Activated naive CD4-positive, alpha-beta T cell treated with anti-CD3 and anti-CD28 coated beads, Interleukin-2, amount 50 U/mL, for 72 hours (primary cell): ENCODE measurements at regions not wholly inside any gene's neighbourhood (a gene's known extent, or its start where the extent isn't known, plus 50 kb on each side); places are given as distances from the start of the nearest gene placed in this dataset.
"Not testable (repeated sequence)": the region's sequence is repeated elsewhere in the genome, so short reads cannot be mapped to it uniquely, and the experiment has no call there.

Source experiments
- ATAC-seq, 2 donors: fragments of 150-1000 bp; cut with Tn5 transposase; 2 replicates each; pipeline ENCODE4 v1.10.0; 2021; ENCODE audit warnings: mild to moderate bottlenecking in 2 of 2, moderate library complexity in 2 of 2
- DNase-seq, 2 donors: peaks; one replicate each; pipeline ENCODE4 v3.0.0; 2021 to 2022; ENCODE audit warnings: low spot score in 2 of 2
- H3K27ac Mint-ChIP-seq, 2 donors: one replicate each; pipeline ENCODE4 v1.8.0; 2022; ENCODE audit warnings: mild to moderate bottlenecking in 2 of 2, mixed read lengths in 2 of 2
- H3K36me3 Mint-ChIP-seq, 2 donors: one replicate each; pipeline ENCODE4 v1.8.0; 2022; ENCODE audit warnings: mixed read lengths in 2 of 2
- H3K9me3 Mint-ChIP-seq, 2 donors: one replicate each; pipeline ENCODE4 v1.8.0; 2022; ENCODE audit warnings: mixed read lengths in 2 of 2

DNA sequence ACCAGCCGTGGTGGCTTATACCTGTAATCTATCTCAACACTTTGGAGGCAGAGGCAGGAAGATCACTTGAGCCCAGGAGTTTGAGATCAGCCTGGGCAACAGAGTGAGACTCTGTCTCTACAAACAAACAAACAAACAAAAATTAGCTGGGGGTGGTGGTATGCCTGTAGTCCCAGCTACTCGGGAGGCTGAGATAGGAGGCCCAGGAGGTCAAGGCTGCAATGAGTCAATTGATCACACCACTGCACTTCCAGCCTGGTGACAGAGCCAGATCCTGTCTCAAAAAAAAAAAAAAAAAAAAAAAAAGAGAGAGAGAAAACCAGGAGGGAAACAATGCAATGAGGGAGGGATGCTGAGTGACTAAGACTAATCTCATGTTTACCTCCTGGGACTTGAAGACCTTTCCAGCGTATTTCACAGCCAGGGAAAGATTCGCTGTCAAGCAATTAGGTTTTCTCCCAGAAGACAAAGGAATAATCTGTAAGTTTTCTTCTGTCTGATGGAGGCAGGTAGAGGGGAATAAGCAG lies 51.1 kb upstream of the MIER3 start:
- ATAC-seq (no peak), DNase-seq (no peak)
- Mint-ChIP-seq H3K9me3 (no peaks in the 10 kb centered on the region), H3K36me3 (no peaks in the 10 kb centered on the region), H3K27ac (no peak overlapping the region)

DNA sequence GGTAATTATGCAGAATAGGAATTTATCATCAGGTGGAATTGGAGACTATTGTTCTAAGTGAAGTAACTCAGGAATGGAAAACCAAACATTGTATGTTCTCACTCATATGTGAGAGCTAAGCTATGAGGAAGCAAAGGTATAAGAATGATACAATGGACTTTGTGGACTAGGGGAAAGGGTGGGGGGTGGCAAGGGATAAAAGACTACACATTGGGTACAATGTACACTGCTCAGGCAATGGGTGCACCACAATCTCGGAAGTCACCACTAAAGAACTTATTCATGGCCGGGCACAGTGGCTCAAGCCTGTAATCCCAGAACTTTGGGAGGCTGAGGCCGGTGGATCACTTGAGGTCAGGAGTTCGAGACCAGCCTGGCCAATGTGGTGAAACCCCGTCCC lies 51.6 kb upstream of the MIER3 start:
- not testable (repeated sequence) for H3K36me3 Mint-ChIP-seq, ATAC-seq, DNase-seq, H3K9me3 Mint-ChIP-seq, H3K27ac Mint-ChIP-seq

DNA sequence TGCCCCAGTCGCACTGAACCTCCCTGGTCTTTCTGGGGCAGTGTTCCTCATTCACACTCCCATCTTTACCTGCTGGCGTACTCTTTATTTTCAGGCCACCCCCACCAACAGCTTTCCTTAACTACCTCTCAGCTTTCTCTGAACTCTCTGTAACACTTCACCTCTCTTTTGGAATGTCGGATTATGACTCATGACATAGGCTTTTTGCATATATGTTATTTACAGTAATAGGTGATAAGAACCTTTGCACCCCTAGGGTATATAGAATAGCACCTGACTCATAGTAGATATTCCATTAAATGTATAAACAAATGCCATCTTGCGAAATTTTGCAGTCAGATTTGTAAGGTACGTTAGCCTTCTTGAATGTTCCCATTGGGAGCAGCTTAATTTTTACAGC lies 52.9 kb upstream of the MIER3 start:
- H3K27ac Mint-ChIP-seq, result no peak overlapping the region
- DNase-seq (no peak), ATAC-seq (no peak)
- H3K9me3 Mint-ChIP-seq, result no peaks in the 10 kb centered on the region
- no peaks in the 10 kb centered on the region for H3K36me3 Mint-ChIP-seq

DNA sequence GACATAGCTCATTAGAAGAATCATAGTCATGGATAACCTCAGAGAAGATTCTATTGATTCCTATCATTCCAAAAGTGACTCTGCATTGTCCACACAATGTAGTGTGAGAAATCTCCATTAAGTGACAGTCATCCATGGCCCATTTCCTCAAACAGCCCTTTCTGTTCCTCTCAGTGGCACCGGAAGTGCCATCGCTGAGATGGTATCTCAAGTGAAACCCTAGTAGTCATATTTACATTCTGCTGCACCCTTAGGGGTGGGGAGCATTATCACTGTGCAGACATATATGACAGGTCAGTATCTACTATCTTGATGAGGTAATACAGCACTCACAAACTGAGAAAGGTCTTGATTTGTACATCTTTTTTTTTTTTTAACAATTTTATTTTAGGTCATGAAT lies 55.4 kb upstream of the MIER3 start:
- no peaks in the 10 kb centered on the region for H3K9me3 Mint-ChIP-seq
- ATAC-seq (no peak), DNase-seq (no peak)

DNA sequence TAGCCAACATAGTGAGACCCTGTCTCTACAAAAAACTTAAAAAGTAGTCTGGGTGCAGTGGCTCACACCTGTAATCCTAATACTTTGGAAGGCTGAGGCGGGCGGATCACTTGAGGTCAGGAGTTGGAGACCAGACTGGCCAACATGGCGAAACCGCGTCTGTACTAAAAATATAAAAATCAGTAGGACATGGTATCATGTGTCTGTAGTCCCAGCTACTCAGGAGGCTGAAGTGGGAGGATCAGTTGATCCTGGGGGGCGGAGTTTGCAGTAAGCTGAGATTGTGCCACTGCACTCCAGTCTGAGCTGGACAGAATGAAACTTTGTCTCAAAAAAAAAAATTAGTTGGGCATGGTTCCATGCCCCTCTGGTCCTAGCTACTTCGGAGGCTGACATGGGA lies 57.9 kb upstream of the MIER3 start:
- Mint-ChIP-seq H3K36me3 (no peaks in the 10 kb centered on the region), H3K9me3 (no peaks in the 10 kb centered on the region), H3K27ac (no peak overlapping the region)
- ATAC-seq, result no peak
- DNase-seq, result no peak

More for the DNA sequence above, 55.4 kb upstream of the MIER3 start:
- no peaks in the 10 kb centered on the region for H3K36me3 Mint-ChIP-seq
- no peak overlapping the region for H3K27ac Mint-ChIP-seq

DNA sequence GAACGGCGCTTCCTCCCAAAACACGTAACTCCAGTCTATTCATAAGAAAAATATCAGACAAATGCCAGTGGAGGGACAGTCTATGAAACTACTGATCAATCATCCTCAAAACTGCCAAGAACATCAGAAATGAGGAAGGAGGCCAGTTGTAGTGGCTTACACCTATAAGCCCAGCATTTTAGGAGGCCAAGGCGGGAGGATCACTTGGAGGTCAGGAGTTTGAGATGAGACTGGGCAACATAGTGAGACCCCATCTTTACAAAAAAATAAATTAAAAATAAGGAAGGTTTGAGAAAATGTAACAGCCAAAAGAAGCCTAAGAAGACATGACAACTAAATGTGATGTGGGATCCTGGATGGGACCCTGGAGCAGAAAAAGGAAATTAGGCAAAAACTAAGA lies 58.9 kb upstream of the MIER3 start:
- Mint-ChIP-seq H3K36me3 (no peaks in the 10 kb centered on the region), H3K27ac (no peak overlapping the region), H3K9me3 (no peaks in the 10 kb centered on the region)
- ATAC-seq, result no peak
- no peak for DNase-seq

DNA sequence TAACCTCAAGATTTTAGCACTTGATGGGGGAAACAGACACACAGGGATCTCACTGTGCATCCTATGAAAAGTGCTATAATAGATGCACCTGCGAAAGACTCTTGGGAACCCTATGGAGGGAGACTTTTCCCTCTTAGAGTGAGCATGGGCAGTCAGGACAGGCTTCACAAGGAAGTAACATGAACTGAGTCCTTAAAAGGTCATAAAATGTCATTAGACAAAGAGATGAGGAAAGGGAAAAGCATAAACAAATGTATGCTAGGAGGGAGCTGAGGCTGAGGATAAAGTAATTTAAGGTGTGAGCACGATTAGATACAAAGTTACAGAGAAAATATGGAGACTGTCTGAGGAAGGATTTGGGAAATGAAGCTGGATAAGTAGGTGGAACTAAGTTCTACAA lies 60.6 kb upstream of the MIER3 start:
- DNase-seq, result no peak
- Mint-ChIP-seq H3K27ac (no peak overlapping the region), H3K9me3 (no peaks in the 10 kb centered on the region), H3K36me3 (no peaks in the 10 kb centered on the region)
- ATAC-seq, result no peak

DNA sequence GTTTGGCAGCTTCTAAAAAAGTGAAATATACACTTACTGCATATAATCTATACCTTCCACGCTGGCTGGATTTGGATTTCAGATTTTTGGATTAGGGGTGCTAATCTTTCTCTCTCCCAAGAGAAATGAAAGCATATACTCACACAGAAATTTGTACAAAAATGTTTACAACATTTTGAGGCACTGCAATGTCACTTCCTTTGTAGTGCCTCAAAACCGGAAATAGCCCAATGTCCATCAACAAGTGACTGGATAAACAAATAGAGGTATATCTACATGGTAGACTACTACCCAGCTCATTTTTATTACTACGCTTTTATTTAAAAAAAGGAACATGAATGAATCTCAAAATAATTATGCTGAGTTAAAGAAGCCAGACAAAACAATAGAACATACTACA lies 74.0 kb upstream of the MIER3 start:
- H3K36me3 Mint-ChIP-seq, result no peaks in the 10 kb centered on the region
- peaks cover 0 to 5% of the 10 kb centered on the region in 2 donors for H3K9me3 Mint-ChIP-seq
- no peak for ATAC-seq
- no peak for DNase-seq
- H3K27ac Mint-ChIP-seq, result no peak overlapping the region

DNA sequence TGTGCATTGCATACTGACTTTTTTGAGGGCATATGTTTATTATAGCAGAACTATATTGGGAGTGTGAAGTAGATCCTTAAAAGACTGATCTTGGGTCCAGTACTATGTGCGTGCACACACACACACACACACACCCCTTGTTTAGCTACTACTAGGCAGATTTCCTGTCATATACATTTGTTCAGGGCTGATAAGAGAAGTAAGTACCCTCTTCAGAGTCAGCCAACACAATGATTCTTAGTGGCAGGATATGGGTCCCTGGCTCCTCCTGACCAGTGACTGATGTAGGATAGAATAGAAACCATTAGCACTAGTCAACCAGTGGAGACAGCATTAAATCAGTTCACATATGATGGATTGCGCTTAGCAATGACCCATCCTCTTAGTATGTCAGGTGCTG lies 76.2 kb upstream of the MIER3 start:
- ATAC-seq (no peak), DNase-seq (no peak)
- Mint-ChIP-seq H3K9me3 (peaks cover 0 to 9% of the 10 kb centered on the region in 2 donors), H3K27ac (no peak overlapping the region), H3K36me3 (no peaks in the 10 kb centered on the region)

DNA sequence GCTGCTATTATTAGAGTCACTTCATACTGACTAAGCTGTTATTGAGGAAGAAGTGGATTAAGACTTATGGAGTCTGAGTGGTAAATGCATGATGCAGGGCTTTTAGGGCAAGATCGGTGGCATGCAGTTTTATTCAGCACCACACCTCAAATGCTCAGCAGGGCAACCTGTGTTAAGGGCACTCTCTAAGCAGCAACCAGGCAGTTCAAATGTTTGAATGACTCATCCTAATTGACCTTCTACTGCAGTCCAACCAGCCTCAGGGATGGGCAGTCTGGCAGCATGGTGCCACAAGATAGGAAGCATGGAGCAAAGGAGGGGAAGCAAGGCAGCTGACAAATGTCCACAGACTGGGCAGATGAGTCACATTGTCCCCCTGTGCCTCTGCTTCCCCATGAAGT lies 80.2 kb upstream of the MIER3 start:
- H3K27ac Mint-ChIP-seq, result no peak overlapping the region
- H3K36me3 Mint-ChIP-seq, result no peaks in the 10 kb centered on the region
- DNase-seq (no peak), ATAC-seq (peak in 1 of 2 donors; percentile 44)
- peaks cover 0 to 4% of the 10 kb centered on the region in 2 donors for H3K9me3 Mint-ChIP-seq

DNA sequence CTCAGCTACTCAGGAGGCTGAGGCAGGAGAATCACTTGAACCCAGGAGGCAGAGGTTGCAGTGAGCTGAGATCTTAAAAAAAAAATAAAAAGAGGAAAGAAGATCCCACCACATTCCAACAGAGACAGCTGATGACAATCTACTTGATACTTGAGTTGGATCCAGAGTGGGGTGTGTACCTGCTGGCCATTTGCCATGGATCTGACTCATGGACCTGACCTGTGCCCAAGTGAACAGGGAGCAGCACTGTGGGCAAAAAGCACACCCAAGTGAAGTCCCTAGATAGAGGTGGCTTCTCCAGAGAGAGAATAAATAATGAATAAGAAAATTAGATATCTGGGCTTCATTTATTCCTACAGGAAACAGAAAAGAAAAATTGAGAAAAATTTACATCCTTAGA lies 81.2 kb upstream of the MIER3 start:
- no peak for ATAC-seq
- no peaks in the 10 kb centered on the region for H3K36me3 Mint-ChIP-seq
- no peak for DNase-seq
- peaks cover 0 to 4% of the 10 kb centered on the region in 2 donors for H3K9me3 Mint-ChIP-seq
- H3K27ac Mint-ChIP-seq, result no peak overlapping the region

DNA sequence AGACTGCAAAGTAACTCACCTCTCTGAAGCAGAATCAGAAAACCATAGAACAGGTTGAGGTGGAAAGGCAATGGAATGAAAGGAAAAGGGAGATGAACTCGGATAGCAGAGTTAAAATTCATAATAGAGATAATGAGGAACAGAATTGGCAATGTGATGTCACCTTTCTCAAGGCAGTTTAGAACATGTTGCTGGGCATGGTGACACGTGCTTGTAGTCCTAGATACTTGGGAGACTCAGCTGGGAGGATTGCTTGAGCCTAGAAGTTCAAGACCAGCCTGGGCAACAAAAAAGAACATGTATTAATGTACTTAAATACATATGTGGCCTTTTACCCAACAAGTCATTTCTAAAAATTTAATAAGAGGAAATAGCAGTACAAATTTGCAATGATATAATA lies 81.6 kb upstream of the MIER3 start:
- Mint-ChIP-seq H3K27ac (no peak overlapping the region), H3K36me3 (no peaks in the 10 kb centered on the region), H3K9me3 (peaks cover 0 to 4% of the 10 kb centered on the region in 2 donors)
- no peak for ATAC-seq
- DNase-seq, result no peak

DNA sequence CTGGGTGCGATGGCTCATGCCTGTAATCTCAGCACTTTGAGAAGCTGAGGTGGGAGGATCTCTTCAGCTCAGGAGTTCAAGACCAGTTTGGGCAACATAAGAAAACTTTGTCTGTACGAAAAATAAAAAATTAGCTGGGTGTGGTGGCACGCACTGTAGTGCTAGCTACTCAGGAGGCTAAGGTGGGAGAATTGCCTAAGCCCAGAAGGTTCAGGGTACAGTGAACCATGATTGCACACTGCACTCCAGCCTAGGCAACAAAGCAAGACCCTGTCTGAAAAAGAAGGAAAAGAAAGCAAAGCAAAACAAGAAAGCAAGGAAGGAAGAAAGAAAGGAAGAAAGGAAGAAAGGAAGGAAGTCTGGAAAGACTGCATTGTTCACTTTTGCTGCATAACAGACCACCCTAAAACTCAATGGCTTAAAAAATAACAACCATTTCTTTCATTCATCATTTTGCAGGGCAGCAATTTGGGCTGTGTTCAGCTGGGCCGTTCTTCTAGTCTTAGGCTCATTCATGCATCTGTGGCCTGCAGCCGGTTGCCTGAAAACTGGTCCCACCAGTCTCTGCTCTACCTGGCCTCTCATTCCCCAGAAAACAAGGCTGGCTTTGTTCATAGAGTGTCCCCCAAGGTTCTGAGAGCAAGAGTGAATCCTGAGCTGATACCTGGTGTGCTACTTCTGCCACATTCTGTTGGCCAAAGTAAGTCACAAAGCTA lies 82.4 kb upstream of the MIER3 start:
- DNase-seq (no peak), ATAC-seq (no peak)
- H3K36me3 Mint-ChIP-seq, result no peaks in the 10 kb centered on the region
- H3K27ac Mint-ChIP-seq, result no peak overlapping the region
- H3K9me3 Mint-ChIP-seq, result peaks cover 0 to 4% of the 10 kb centered on the region in 2 donors

DNA sequence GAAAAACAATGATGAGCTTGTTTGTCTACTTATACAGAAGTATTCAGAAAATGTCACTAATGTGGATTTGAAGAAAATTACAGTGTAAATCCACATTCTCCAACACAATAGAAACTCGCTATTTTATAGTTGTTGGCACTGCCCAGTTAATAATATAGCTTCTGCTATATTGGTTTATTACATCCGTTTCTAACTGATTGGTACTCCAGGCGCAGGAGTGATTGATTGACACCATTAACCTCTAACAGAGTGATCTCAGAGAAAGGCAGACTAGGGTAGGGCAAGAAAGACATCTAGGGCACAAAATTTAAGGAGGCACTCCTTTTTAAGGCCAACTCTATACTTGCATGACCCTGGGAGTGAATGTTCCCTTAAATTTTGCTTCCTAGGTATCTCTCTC lies 84.0 kb upstream of the MIER3 start:
- DNase-seq (no peak), ATAC-seq (no peak)
- H3K27ac Mint-ChIP-seq, result no peak overlapping the region
- H3K36me3 Mint-ChIP-seq, result no peaks in the 10 kb centered on the region
- H3K9me3 Mint-ChIP-seq, result peaks cover 0 to 4% of the 10 kb centered on the region in 2 donors

DNA sequence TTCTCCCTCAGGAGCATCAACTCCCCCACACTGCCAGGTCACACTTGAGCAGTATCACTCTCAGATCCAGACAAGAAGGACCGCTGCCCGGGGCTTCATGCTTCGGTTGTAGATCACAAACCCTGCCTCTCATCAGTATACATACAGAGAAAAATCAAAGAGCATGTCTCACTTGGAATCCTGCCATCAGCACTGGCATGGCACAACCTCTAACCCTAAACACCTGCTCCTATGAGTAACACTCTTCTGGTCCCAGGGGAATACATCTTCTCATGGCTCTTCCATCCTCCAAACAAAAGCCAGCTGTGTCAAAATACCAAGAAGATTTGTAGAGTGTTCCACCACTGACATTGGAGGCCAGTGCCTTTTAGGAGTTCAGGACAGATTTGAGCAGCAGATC lies 84.8 kb upstream of the MIER3 start:
- DNase-seq (no peak), ATAC-seq (no peak)
- Mint-ChIP-seq H3K27ac (no peak overlapping the region), H3K9me3 (peaks cover 0 to under 1% of the 10 kb centered on the region in 2 donors), H3K36me3 (no peaks in the 10 kb centered on the region)

DNA sequence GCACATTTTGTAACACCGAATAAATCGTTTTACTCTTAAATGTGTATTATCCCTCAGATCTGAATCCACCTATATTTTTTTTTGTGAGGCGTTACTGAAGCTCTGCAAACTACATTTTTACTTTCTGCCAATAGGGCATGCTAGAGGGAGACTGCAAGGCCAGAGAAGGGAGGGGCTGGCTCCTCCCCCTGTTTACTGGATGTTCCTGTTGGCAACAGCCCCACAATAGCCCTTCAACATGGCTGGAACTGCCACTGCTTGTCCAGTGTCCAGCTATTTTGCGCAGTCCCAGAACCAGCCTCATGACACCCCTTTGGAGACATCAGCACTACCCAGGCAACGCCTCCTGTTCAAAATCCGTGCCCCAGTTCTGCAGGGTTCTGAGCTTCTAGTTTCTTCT lies 85.4 kb upstream of the MIER3 start:
- no peak for DNase-seq
- no peak for ATAC-seq
- H3K27ac Mint-ChIP-seq, result no peak overlapping the region
- no peaks in the 10 kb centered on the region for H3K36me3 Mint-ChIP-seq
- no peaks in the 10 kb centered on the region for H3K9me3 Mint-ChIP-seq

DNA sequence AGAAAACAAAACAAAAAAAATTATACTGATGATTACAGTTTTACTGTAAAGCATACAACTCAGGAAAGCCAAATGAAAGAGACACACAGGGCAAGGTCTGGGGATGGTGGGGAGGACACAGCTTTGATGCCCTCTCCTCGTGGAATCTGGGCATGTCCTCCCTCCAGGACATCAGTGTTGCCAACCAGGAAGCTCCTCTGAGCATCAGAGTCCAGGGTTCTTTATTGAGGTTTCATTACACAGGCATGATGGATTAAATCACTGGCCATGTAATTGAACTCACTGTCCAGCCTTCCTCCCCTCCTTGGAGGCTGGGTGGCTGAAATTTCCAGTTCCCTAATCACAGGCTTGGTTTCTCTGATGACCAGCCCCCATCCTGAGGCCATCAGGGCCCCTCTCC lies 89.6 kb upstream of the MIER3 start:
- ATAC-seq, result no peak
- DNase-seq, result no peak
- H3K36me3 Mint-ChIP-seq, result no peaks in the 10 kb centered on the region
- no peaks in the 10 kb centered on the region for H3K9me3 Mint-ChIP-seq
- no peak overlapping the region for H3K27ac Mint-ChIP-seq

DNA sequence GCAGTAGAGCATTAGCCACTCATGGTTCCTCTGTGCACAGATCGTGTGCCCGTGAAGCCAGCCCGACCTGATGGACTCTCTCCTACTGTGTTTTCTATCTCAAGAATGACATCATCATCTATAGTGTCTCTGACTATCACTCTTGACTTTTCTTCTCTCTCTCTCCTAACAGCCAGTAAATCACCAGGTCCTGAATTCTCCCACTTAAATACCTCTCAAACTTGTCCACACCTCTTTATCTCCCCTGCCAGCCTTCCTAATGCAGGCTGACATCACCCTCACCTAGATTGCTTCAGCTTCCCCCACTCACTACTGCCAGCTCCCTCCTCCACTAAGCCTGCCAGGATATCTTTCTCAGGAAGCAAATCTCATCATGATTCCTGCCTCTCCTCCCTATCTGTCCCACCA lies 90.6 kb upstream of the MIER3 start:
- no peak for ATAC-seq
- no peaks in the 10 kb centered on the region for H3K9me3 Mint-ChIP-seq

More for the DNA sequence above, 90.6 kb upstream of the MIER3 start:
- no peak for DNase-seq
- Mint-ChIP-seq H3K27ac (no peak overlapping the region), H3K36me3 (no peaks in the 10 kb centered on the region)
